Type B pancreatic cell (in vitro differentiated cells): ENCODE measurements at regions not wholly inside any gene's neighbourhood (a gene's known extent, or its start where the extent isn't known, plus 50 kb on each side); places are given as distances from the start of the nearest gene placed in this dataset.

ENCODE experiments used
- DNase-seq: peaks from one replicate; pipeline ENCODE4 v3.0.0; 2021; ENCODE audit warnings: mixed read lengths; ENCODE audit not compliant: unreplicated experiment; ENCODE audit errors: extremely low spot score
- H3K27ac Mint-ChIP-seq: 2 replicates; pipeline ENCODE4 v1.8.0; 2021; ENCODE audit warnings: mild to moderate bottlenecking, mixed read lengths
- H3K27me3 Mint-ChIP-seq: 2 replicates; pipeline ENCODE4 v1.8.0; 2021; ENCODE audit warnings: mixed read lengths
- H3K36me3 Mint-ChIP-seq: 2 replicates; pipeline ENCODE4 v1.8.0; 2021; ENCODE audit warnings: mixed read lengths
- H3K4me1 Mint-ChIP-seq: one replicate; pipeline ENCODE4 v1.8.0; 2021; ENCODE audit warnings: mixed read lengths; ENCODE audit not compliant: unreplicated experiment
- H3K4me3 Mint-ChIP-seq: 2 replicates; pipeline ENCODE4 v1.8.0; 2021; ENCODE audit warnings: mild to moderate bottlenecking, mixed read lengths
- H3K9me3 Mint-ChIP-seq: 2 replicates; pipeline ENCODE4 v1.8.0; 2021; ENCODE audit warnings: mixed read lengths
- TF ChIP-seq, protein P1 (sequence below): fragments of 200-600 bp; sonication (generic); conservative IDR thresholded peaks from 2 replicates; pipeline ENCODE4 v1.5.0; 2021; ENCODE audit warnings: antibody characterized with exemption, mild to moderate bottlenecking

DNA sequence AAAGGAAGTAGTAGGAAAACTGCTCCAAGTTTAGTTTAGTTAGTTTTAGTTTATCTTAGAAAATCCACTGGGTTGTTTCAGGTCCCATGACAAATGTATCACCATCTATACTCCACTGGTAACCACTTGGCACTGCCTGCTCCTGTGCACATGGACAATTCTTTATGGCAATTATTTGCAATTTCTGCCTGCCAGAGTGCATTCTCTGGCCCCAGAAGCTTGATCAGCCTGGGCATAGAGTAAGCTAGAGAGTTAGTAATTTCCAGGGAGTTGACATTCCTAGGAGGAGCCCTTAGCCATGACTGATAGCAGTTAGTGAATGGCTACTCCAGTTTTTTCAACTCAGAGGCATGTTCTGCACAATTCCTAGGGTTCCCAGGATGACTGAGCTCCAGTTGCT is 203.2 kb upstream of the FGF13 start:
- no peaks in the 10 kb centered on the region for H3K27me3 Mint-ChIP-seq
- no peak overlapping the region for H3K4me3 Mint-ChIP-seq
- H3K36me3 Mint-ChIP-seq, result no peaks in the 10 kb centered on the region
- H3K4me1 Mint-ChIP-seq, result peaks cover 24% of the 10 kb centered on the region
- TF ChIP-seq, protein P1, sequence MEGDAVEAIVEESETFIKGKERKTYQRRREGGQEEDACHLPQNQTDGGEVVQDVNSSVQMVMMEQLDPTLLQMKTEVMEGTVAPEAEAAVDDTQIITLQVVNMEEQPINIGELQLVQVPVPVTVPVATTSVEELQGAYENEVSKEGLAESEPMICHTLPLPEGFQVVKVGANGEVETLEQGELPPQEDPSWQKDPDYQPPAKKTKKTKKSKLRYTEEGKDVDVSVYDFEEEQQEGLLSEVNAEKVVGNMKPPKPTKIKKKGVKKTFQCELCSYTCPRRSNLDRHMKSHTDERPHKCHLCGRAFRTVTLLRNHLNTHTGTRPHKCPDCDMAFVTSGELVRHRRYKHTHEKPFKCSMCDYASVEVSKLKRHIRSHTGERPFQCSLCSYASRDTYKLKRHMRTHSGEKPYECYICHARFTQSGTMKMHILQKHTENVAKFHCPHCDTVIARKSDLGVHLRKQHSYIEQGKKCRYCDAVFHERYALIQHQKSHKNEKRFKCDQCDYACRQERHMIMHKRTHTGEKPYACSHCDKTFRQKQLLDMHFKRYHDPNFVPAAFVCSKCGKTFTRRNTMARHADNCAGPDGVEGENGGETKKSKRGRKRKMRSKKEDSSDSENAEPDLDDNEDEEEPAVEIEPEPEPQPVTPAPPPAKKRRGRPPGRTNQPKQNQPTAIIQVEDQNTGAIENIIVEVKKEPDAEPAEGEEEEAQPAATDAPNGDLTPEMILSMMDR, result no peak
- no peak for DNase-seq
- no peak overlapping the region for H3K27ac Mint-ChIP-seq
- no peaks in the 10 kb centered on the region for H3K9me3 Mint-ChIP-seq

DNA sequence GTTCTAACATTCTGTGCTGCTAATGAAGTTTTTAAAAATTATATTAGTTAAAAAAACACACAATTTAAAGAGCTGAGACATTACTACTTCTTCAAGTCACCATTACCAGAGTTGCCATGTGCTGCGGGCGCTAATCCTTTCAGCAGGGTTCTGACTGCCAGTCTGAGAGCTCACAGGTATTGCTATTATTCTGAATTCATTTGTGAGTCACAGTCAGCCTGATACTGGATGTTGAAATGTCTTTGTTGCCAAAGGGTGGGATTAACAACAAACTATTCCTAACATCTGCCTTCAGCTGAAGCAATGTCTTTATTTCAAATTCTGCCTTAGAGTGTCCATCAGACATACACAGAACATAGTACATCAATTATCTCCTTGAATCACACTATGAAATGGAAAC is 197.1 kb upstream of the FGF13 start:
- Mint-ChIP-seq H3K4me1 (peaks cover 6% of the 10 kb centered on the region), H3K36me3 (no peaks in the 10 kb centered on the region), H3K27ac (no peak overlapping the region), H3K27me3 (no peaks in the 10 kb centered on the region), H3K4me3 (no peak overlapping the region), H3K9me3 (no peaks in the 10 kb centered on the region)
- DNase-seq, result no peak
- TF ChIP-seq, protein P1, result no peak

DNA sequence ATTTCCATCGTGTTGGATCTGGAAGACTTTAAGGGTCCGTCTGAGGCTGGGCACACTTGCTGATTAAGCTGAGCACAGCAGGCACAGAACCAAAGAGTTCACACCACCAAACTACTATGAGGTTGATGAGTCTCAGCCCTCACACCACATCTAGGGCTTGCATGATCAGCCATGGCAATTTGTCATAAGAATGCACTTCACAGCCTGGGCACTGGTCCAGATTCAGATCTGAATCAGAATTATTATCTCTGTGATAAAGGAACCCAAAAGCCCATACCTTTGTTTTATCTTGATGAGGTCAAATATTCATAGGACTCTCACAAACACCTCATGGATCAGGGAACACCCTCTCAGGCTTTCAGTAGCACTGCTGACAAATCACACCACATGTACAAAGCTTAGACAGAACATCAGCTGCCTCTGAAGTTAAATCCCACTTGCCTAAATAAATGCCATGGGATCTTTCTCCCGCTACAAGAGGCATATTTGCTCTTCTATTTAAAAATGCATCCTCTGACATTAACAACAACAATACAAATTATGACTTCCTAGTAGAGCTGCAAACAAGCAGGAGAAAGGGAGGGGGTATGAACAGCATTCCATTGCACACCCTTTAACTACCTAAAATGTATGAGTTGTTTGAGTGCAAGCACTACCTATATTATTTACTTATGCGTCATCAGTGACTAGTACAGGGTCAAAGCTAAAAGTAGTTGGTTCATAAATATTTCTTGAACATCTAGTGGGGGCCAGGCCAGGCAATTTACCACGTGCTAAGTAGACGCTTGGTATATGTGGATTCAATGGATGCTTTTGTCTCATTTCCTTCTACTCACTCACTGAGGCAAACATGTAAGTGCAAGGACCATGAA is 186.3 kb upstream of the FGF13 start:
- no peaks in the 10 kb centered on the region for H3K9me3 Mint-ChIP-seq
- no peak overlapping the region for H3K27ac Mint-ChIP-seq
- no peaks in the 10 kb centered on the region for H3K4me1 Mint-ChIP-seq
- H3K27me3 Mint-ChIP-seq, result peaks cover 4% of the 10 kb centered on the region
- DNase-seq, result no peak
- H3K36me3 Mint-ChIP-seq, result no peaks in the 10 kb centered on the region
- TF ChIP-seq, protein P1, result no peak
- no peak overlapping the region for H3K4me3 Mint-ChIP-seq

DNA sequence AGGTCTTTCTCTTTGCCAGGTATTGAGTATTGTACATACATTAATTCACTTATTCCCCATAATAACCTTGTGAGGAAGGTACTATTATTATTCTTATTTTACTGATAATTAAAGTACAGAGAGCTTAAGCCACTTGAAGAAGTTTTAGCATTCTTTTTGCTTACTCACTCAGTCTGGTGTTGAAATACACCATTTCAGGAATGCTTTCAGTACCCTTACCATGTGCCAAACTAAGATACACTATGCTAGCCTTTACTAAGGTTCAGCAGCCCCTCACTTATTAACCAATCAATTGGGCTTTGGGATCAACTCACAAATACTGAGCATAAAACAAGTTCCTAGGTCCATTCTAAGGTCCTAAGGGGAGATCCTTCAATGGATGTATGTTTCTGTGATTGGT is 179.0 kb upstream of the FGF13 start:
- Mint-ChIP-seq H3K36me3 (no peaks in the 10 kb centered on the region), H3K9me3 (no peaks in the 10 kb centered on the region), H3K4me3 (no peak overlapping the region), H3K27ac (no peak overlapping the region), H3K4me1 (no peaks in the 10 kb centered on the region), H3K27me3 (no peaks in the 10 kb centered on the region)
- no peak for DNase-seq
- TF ChIP-seq, protein P1, result no peak

DNA sequence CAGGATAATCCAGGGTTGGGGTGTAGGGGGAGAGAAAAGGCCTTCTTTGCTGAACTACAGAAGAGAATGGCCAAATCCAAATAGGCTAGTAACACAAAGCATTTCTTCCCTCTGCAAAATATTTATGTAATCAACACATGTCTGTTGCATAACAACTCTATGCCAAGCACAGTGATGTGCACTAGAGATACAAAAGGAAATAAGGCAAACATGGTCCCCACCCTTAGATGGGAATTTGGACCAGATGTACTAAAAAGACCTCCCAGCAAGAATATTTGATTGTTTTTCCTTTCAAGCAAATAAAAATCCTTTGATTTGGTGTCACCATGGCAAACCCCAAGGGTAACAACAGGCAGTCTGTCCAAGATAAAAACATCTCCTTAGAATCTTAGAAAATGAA is 177.6 kb upstream of the FGF13 start:
- no peaks in the 10 kb centered on the region for H3K27me3 Mint-ChIP-seq
- no peak for DNase-seq
- H3K9me3 Mint-ChIP-seq, result no peaks in the 10 kb centered on the region
- no peak overlapping the region for H3K27ac Mint-ChIP-seq
- TF ChIP-seq, protein P1, result no peak
- H3K36me3 Mint-ChIP-seq, result no peaks in the 10 kb centered on the region
- H3K4me1 Mint-ChIP-seq, result no peaks in the 10 kb centered on the region
- H3K4me3 Mint-ChIP-seq, result no peak overlapping the region
